GM20000 (cell line): ENCODE measurements at regions not wholly inside any gene's neighbourhood (a gene's known extent, or its start where the extent isn't known, plus 50 kb on each side); places are given as distances from the start of the nearest gene placed in this dataset.

Source experiments
- DNase-seq: peaks from one replicate; pipeline ENCODE4 v3.0.0; 2012; ENCODE audit warnings: low spot score
- TF ChIP-seq, protein P1 (sequence below): IDR thresholded peaks from 2 replicates; pipeline ENCODE4 v1.5.1; 2012; ENCODE audit warnings: mild to moderate bottlenecking, control low read depth; ENCODE audit errors: extremely low read depth, missing control alignments

DNA sequence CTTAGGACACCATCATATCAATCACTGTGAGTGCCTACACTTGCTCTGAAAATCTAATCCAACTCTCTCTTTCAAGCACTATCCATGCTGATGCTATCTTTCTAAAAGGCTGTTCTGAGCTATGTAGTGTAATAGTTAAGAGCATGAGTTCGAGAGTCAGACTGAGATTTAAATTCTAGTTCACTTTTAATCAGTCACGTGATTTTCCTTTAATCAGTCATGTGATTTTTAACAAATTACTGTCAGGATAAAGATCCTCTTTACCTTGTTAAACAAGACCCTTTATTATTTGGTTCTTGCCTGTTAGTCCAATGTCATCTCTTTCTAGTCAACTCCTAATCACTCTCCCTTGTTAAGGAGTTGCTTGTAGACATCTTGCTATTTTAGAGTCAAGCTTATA lies 653.0 kb downstream of the RPL10L start:
- no peak for DNase-seq
- TF ChIP-seq, protein P1, sequence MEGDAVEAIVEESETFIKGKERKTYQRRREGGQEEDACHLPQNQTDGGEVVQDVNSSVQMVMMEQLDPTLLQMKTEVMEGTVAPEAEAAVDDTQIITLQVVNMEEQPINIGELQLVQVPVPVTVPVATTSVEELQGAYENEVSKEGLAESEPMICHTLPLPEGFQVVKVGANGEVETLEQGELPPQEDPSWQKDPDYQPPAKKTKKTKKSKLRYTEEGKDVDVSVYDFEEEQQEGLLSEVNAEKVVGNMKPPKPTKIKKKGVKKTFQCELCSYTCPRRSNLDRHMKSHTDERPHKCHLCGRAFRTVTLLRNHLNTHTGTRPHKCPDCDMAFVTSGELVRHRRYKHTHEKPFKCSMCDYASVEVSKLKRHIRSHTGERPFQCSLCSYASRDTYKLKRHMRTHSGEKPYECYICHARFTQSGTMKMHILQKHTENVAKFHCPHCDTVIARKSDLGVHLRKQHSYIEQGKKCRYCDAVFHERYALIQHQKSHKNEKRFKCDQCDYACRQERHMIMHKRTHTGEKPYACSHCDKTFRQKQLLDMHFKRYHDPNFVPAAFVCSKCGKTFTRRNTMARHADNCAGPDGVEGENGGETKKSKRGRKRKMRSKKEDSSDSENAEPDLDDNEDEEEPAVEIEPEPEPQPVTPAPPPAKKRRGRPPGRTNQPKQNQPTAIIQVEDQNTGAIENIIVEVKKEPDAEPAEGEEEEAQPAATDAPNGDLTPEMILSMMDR = no peak

DNA sequence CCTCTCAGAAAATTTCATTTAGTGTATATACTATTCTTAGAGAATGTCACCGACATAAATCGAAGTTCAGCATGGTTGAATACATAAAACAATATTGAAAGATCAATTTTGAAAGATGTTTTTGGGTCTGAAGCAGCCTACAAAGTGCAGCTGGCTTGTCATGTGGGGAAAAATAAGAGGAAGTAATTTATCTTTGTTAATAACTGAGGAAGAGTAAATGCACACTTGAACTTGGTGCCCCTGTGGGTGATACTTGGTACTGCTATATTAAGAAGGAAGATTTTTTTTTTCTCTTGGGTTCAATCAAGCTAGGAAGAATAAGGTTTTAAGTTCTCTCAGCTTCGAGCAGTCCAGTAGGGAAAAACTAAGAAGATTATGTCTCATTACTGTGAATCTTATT lies 661.3 kb downstream of the RPL10L start:
- no peak for DNase-seq
- TF ChIP-seq, protein P1 = no peak

DNA sequence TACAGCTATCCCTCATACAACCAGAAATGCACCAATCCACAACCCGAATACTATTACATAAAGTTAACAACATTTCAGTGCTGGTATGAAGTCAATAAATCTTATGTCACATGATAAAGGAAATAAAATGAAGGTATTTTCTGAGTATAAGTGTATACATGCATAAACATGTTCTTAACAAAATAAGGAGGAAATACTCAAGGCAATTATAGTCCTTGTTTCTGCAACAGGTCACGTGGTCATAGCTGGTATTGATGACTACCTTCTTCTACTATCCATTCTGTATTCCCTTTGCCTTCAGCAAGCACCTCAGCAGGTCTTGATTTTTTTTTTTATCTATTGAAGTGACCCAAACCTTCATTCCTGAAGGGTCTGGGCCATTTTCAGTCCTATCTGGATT lies 675.6 kb downstream of the RPL10L start:
- no peak for DNase-seq
- TF ChIP-seq, protein P1 = no peak

DNA sequence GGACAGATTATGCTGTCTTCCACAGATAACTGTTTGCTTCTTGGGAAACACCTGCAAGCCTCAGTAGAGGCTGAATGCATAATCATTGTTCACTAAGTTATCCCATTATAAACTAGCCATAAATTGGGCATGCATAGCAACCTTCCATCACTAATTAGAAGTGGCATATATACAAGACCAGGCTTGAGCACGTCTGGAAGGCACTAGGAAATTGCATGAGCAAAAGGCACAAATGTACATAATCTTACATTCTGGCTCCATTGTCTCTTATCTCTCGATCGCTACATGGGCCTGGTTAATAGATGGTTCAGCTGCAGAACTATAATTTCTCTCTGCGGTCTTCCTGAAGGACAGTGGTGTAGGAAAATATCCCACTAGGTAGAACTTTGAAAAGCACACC lies 679.2 kb downstream of the RPL10L start:
- TF ChIP-seq, protein P1 = no peak

DNA sequence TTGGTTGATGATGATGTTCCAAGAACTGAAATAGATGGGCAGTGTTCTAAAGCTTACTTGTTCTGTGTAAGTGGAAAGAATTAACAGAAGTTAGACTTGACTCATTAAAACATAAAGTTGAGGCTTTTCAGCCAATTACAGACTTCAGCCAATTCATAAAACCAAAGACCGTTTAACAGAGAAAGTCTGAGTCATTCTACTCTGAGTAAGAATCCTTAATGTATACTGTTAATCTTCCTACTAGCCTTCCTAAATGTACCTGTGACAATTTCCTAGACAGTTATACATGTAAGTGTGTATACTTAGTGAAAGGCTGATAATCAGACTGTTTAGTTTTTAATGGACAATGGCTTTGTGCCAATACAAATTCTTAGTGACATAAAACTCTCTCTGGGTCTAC lies 681.0 kb downstream of the RPL10L start:
- no peak for DNase-seq
- TF ChIP-seq, protein P1 = no peak

More for the DNA sequence above, 679.2 kb downstream of the RPL10L start:
- no peak for DNase-seq

DNA sequence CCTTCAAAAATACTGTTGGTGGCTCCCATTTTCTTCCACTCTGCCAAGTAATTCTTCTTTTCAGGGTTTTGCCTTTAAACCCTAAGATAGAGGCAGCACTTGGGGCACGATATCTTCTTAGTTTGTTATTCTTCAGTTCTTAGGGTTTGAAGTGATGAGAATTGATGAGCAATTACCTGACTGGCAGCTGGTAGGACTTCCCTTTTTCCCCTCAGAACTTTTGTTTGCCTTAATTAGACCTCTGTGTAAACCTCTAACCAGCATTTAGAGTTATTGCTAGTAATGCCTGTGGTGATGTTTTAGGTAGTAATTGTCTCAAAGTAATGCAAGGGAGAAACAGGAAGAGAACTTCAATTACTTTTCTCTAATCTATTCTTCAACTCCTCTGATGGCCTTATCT lies 683.5 kb downstream of the RPL10L start:
- DNase-seq = no peak
- TF ChIP-seq, protein P1 = no peak

DNA sequence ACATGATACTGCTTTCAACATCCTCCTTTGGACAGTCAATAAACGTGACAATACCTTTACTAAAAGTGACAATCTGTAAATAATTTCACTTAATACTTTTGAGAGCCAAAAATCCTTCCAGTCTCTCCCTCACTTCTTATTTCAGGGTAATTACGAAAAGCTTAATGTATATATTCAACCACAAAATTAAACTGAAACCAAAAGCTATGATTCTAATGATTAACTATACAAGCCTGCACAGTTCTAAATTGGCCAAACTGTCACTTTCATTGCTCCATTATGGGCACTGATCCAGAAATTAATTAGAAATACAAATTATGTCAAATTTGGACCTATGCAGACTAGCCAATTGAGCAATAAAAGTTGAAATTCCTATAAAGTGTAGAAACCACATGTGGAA lies 696.5 kb upstream of the MIS18BP1 start:
- TF ChIP-seq, protein P1 = no peak

More for the DNA sequence above, 696.5 kb upstream of the MIS18BP1 start:
- DNase-seq = no peak
